Endothelial cell of umbilical vein (primary cell): ENCODE measurements at regions not wholly inside any gene's neighbourhood (a gene's known extent, or its start where the extent isn't known, plus 50 kb on each side); places are given as distances from the start of the nearest gene placed in this dataset.

Experiments used
- BruUV-seq: library from RNA; stranded (reverse); fragments of 400-500 nt; replicated peaks from 2 replicates; lab custom pipeline; 2021; lab: Mats Ljungman, UMichigan
- CTCF ChIA-PET: fragments of 300-600, 350-600 bp; sonication (Branson Sonifier 250); formaldehyde crosslinking; loops from one replicate; lab custom pipeline; 2021; ENCODE audit warnings: antibody characterized with exemption, inconsistent platforms; lab: Charles Lee
- POLR2A ChIA-PET: fragments of 300-600, 350-600 bp; sonication (Branson Sonifier 250); formaldehyde crosslinking; loops from one replicate; lab custom pipeline; 2021; ENCODE audit warnings: antibody characterized with exemption, inconsistent platforms; lab: Charles Lee
- DNase-seq: peaks from one replicate; pipeline ENCODE4 v3.0.0-alpha.2; 2011; ENCODE audit warnings: low read depth, low spot score
- FAIRE-seq: peaks from 2 replicates; lab custom pipeline; 2011; peaks lifted over from hg19 to GRCh38; lab: Jason Lieb, UNC
- H2AFZ ChIP-seq: 2 replicates; pipeline ENCODE4 v1.6.0; 2012; ENCODE audit warnings: low read depth, low read length, control low read depth, inconsistent platforms
- H3K27ac ChIP-seq: 2 replicates; pipeline ENCODE4 v1.5.1; 2011; ENCODE audit warnings: low read depth, mild to moderate bottlenecking, control low read depth, low read length, moderate library complexity; ENCODE audit not compliant: insufficient read depth
- H3K27me3 ChIP-seq, 2 experiments: 2 replicates each; pipeline versions ENCODE4 v1.6.0 to v1.6.1; 2011; ENCODE audit warnings: low read length in 2 of 2, mixed read lengths in 1 of 2; ENCODE audit not compliant: control insufficient read depth in 2 of 2, insufficient read depth in 2 of 2
- H3K36me3 ChIP-seq, 2 experiments: 2 replicates in 1 of 2; 3 replicates in 1 of 2; pipeline ENCODE4 v1.5.1; 2011; ENCODE audit warnings: low read length in 2 of 2, mild to moderate bottlenecking in 1 of 2, moderate library complexity in 1 of 2; ENCODE audit not compliant: control insufficient read depth in 2 of 2, insufficient read depth in 2 of 2; ENCODE audit errors: extremely low read depth in 1 of 2
- H3K4me1 ChIP-seq: 3 replicates; pipeline ENCODE4 v1.5.1; 2011; ENCODE audit warnings: mild to moderate bottlenecking, low read length; ENCODE audit not compliant: control insufficient read depth, insufficient read depth; ENCODE audit errors: extremely low read depth
- H3K4me2 ChIP-seq: 2 replicates; pipeline ENCODE4 v1.6.1; 2011; ENCODE audit warnings: low read length, control low read depth, mixed read lengths; ENCODE audit not compliant: insufficient read depth
- H3K4me3 ChIP-seq, 3 experiments: fragments of 200-600 bp in 1 of 3; sonication (generic), shearing (Covaris generic) in 1 of 3; replicated peaks in 1 of 3; 2 replicates each; pipeline ENCODE4 v1.5.1; 2011 to 2016; ENCODE audit warnings: control low read depth in 3 of 3, low read length in 3 of 3, mild to moderate bottlenecking in 2 of 3, inconsistent platforms in 1 of 3, low read depth in 1 of 3, moderate library complexity in 1 of 3; ENCODE audit not compliant: insufficient read depth in 1 of 3
- H3K79me2 ChIP-seq: 2 replicates; pipeline ENCODE4 v1.6.0; 2012; ENCODE audit warnings: low read length, inconsistent platforms; ENCODE audit not compliant: control insufficient read depth, insufficient read depth
- H3K9ac ChIP-seq: replicated peaks from 2 replicates; pipeline ENCODE3; 2011; ENCODE audit warnings: low read length, control low read depth; ENCODE audit not compliant: insufficient read depth; ENCODE audit errors: extremely low read depth
- H3K9me1 ChIP-seq: replicated peaks from 3 replicates; pipeline ENCODE4 v1.6.0; 2011; ENCODE audit warnings: mild to moderate bottlenecking, low read length; ENCODE audit not compliant: control insufficient read depth, insufficient read depth; ENCODE audit errors: extremely low read depth
- H3K9me3 ChIP-seq: replicated peaks from 2 replicates; pipeline ENCODE4 v1.5.1; 2012; ENCODE audit warnings: low read length, inconsistent platforms; ENCODE audit not compliant: control insufficient read depth, insufficient read depth
- H4K20me1 ChIP-seq: replicated peaks from 2 replicates; pipeline ENCODE3; 2011; ENCODE audit warnings: mild to moderate bottlenecking, low read length; ENCODE audit not compliant: control insufficient read depth, insufficient read depth; ENCODE audit errors: extremely low read depth
- EZH2 ChIP-seq: IDR thresholded peaks from 2 replicates; pipeline ENCODE4 v1.6.1; 2012; ENCODE audit warnings: borderline replicate concordance, low read depth, mild to moderate bottlenecking, moderate library complexity, low read length, inconsistent platforms; ENCODE audit not compliant: severe bottlenecking
- GATA2 ChIP-seq: IDR thresholded peaks from 2 replicates; pipeline ENCODE4 v1.7.0; 2011; ENCODE audit warnings: low read depth, mild to moderate bottlenecking, moderate library complexity, mixed read lengths, low read length; ENCODE audit not compliant: insufficient read length, insufficient read depth
- JUN ChIP-seq: IDR thresholded peaks from 2 replicates; pipeline ENCODE4 v1.6.1; 2011; ENCODE audit warnings: borderline replicate concordance, low read depth; ENCODE audit not compliant: insufficient read length, insufficient read depth
- MYC ChIP-seq: IDR thresholded peaks from one replicate; pipeline ENCODE4 v1.6.1; 2011; ENCODE audit warnings: mild to moderate bottlenecking, low read depth, low read length
- POLR2A ChIP-seq: IDR thresholded peaks from 2 replicates; pipeline ENCODE4 v1.6.1; 2012; ENCODE audit warnings: low read depth, mild to moderate bottlenecking, control low read depth, low read length
- POLR2AphosphoS5 ChIP-seq: IDR thresholded peaks from 2 replicates; pipeline ENCODE4 v1.6.1; 2012; ENCODE audit warnings: low read depth, mild to moderate bottlenecking, control low read depth, low read length, moderate library complexity; ENCODE audit not compliant: insufficient read depth
- dilution Hi-C: fragments of 300-500 bp; cut with MboI; formaldehyde crosslinking; loops from one replicate; pipeline ENCODE4 v1.15.0; 2019; ENCODE audit warnings: low sequenced_read_pairs; ENCODE audit not compliant: extremely low pct_ligation_motif_present
- intact Hi-C: fragments of 100-400 bp; cut with micrococcal nuclease; formaldehyde crosslinking; loops from one replicate; pipeline ENCODE4 v1.10.0; 2022
- TF ChIP-seq, protein P1 (sequence below): IDR thresholded peaks from 2 replicates; pipeline ENCODE4 v1.6.1; 2011; ENCODE audit not compliant: insufficient read depth, insufficient read length
- TF ChIP-seq, protein P2 (sequence below), 2 donors: IDR thresholded peaks; 1 replicate in 1 of 2; 2 replicates in 1 of 2; pipeline ENCODE4 v1.5.1; 2011; ENCODE audit warnings: low read length in 2 of 2, mild to moderate bottlenecking in 2 of 2, moderate library complexity in 2 of 2, control low read depth in 1 of 2, inconsistent platforms in 1 of 2, low read depth in 1 of 2; ENCODE audit not compliant: insufficient read depth in 1 of 2; ENCODE audit errors: extremely low read depth in 1 of 2

DNA sequence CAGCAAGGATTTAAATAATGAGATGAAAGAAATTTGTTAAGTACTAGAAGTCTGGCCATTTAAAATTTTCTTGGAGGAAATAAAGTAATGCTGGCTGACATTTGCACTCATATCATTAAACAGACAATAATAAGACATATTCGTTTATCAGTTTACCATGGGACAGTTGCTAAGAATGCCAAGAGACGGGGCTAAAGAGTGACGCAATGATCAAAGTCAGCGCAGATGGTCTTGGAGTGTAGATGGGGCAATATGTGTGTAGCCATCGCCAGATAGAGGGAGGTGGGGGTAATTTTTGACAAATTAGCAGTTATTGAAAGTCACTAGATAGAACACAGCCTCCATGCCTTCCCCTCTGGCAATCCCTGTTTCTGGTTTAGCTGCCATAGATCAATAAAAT is 413.2 kb upstream of the JAG1 start:
- H3K9me1 ChIP-seq = no peaks in the 10 kb centered on the region
- no peaks in the 10 kb centered on the region for H3K4me1 ChIP-seq
- no peak overlapping the region for H3K4me2 ChIP-seq
- no TSS peak for BruUV-seq
- H3K79me2 ChIP-seq = no peaks in the 10 kb centered on the region
- intact Hi-C loops = no loop called here
- no peaks in the 10 kb centered on the region for H4K20me1 ChIP-seq
- H3K27ac ChIP-seq = no peak overlapping the region
- H3K9me3 ChIP-seq = no peaks in the 10 kb centered on the region
- H3K36me3 ChIP-seq = no peaks in the 10 kb centered on the region
- FAIRE-seq (no peak), DNase-seq (no peak)
- TF ChIP-seq MYC = no peak
- no peak for TF ChIP-seq POLR2A
- dilution Hi-C loops = no loop called here
- no peak overlapping the region for H3K9ac ChIP-seq
- ChIA-PET CTCF (no interaction called here), POLR2A (no interaction called here)
- no peak overlapping the region for H2AFZ ChIP-seq
- no peaks in the 10 kb centered on the region for H3K27me3 ChIP-seq
- H3K4me3 ChIP-seq = no peak overlapping the region

DNA sequence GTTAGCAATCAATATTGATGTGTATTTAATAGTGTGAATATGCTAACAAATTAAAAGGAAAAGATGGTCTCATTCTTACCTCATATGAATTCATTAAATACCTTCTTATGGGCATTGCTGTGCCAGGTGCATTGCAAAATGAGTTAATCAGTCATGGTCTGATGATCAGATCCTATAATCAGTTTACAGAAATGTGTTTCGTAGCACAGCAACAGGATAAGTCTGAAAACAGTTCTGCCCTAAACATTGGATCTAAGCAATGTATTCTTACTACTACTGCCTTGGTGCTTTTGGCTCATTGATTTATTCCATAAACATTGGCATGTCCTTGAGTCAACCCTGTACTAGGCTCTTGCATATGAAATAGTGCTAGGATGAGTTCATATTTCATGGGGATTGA is 417.0 kb upstream of the JAG1 start:
- Histone ChIP-seq H3K27me3 (no peaks in the 10 kb centered on the region), H4K20me1 (no peaks in the 10 kb centered on the region), H2AFZ (no peak overlapping the region), H3K27ac (no peak overlapping the region), H3K79me2 (no peaks in the 10 kb centered on the region), H3K36me3 (no peaks in the 10 kb centered on the region), H3K4me2 (no peak overlapping the region), H3K9me3 (no peaks in the 10 kb centered on the region), H3K4me3 (no peak overlapping the region), H3K9ac (no peak overlapping the region), H3K4me1 (peaks cover 4% of the 10 kb centered on the region), H3K9me1 (no peaks in the 10 kb centered on the region)
- FAIRE-seq (no peak), DNase-seq (no peak)
- intact Hi-C loops (no loop called here), dilution Hi-C loops (no loop called here)
- CTCF ChIA-PET = interaction anchor here (1.3 kb wide), 1 partner anchor 10 kb away, joined by 5 read pairs; no protein-coding TSS in a partner anchor
- BruUV-seq = no TSS peak
- TF ChIP-seq JUN = no peak
- no peak for TF ChIP-seq POLR2AphosphoS5
- TF ChIP-seq MYC = no peak
- no peak for TF ChIP-seq EZH2
- TF ChIP-seq POLR2A = no peak
- TF ChIP-seq, protein P1, sequence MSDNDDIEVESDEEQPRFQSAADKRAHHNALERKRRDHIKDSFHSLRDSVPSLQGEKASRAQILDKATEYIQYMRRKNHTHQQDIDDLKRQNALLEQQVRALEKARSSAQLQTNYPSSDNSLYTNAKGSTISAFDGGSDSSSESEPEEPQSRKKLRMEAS = no peak
- TF ChIP-seq, protein P2, sequence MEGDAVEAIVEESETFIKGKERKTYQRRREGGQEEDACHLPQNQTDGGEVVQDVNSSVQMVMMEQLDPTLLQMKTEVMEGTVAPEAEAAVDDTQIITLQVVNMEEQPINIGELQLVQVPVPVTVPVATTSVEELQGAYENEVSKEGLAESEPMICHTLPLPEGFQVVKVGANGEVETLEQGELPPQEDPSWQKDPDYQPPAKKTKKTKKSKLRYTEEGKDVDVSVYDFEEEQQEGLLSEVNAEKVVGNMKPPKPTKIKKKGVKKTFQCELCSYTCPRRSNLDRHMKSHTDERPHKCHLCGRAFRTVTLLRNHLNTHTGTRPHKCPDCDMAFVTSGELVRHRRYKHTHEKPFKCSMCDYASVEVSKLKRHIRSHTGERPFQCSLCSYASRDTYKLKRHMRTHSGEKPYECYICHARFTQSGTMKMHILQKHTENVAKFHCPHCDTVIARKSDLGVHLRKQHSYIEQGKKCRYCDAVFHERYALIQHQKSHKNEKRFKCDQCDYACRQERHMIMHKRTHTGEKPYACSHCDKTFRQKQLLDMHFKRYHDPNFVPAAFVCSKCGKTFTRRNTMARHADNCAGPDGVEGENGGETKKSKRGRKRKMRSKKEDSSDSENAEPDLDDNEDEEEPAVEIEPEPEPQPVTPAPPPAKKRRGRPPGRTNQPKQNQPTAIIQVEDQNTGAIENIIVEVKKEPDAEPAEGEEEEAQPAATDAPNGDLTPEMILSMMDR (IDR thresholded peaks at IDR 0.05; ENCODE audit: extremely low read depth in 1 of 2, insufficient read depth in 1 of 2, low read depth in 1 of 2, low read length in 2 of 2) = no peak
- TF ChIP-seq GATA2 = no peak
- POLR2A ChIA-PET = no interaction called here
